MM.1S (cell line): ENCODE measurements at regions not wholly inside any gene's neighbourhood (a gene's known extent, or its start where the extent isn't known, plus 50 kb on each side); places are given as distances from the start of the nearest gene placed in this dataset.

ENCODE experiments used
- DNase-seq: peaks from one replicate; pipeline ENCODE4 v3.0.0-alpha.2; 2015
- H2AFZ ChIP-seq: fragments of 300-600 bp; sonication (generic); 2 replicates; pipeline ENCODE4 v1.6.0; 2016; ENCODE audit warnings: antibody characterized with exemption, low read length
- H3F3A ChIP-seq: fragments of 300-600 bp; sonication (generic); 2 replicates; pipeline ENCODE4 v1.6.1; 2016; ENCODE audit warnings: mild to moderate bottlenecking, antibody characterized with exemption, low read length, moderate library complexity, mixed read lengths; ENCODE audit not compliant: insufficient read depth
- H3K27ac ChIP-seq: fragments of 300-600 bp; sonication (generic); 2 replicates; pipeline ENCODE4 v1.5.1; 2016; ENCODE audit warnings: mild to moderate bottlenecking, low read length
- H3K27me3 ChIP-seq: fragments of 300-600 bp; sonication (generic); replicated peaks from 2 replicates; pipeline ENCODE4 v1.6.0; 2016; ENCODE audit warnings: low read length; ENCODE audit not compliant: insufficient read depth
- H3K36me3 ChIP-seq: fragments of 300-600 bp; sonication (generic); replicated peaks from 2 replicates; pipeline ENCODE4 v1.6.1; 2016; ENCODE audit warnings: mild to moderate bottlenecking, low read length, mixed read lengths; ENCODE audit not compliant: insufficient read depth
- H3K4me1 ChIP-seq: fragments of 300-600 bp; sonication (generic); 2 replicates; pipeline ENCODE4 v1.6.1; 2016; ENCODE audit warnings: low read length, mixed read lengths
- H3K4me2 ChIP-seq: fragments of 300-600 bp; sonication (generic); 2 replicates; pipeline ENCODE4 v1.6.0; 2016; ENCODE audit warnings: low read depth, low read length
- H3K4me3 ChIP-seq: fragments of 300-600 bp; sonication (generic); 2 replicates; pipeline ENCODE4 v1.5.1; 2016; ENCODE audit warnings: low read length, mixed read lengths
- H3K79me2 ChIP-seq: fragments of 300-600 bp; sonication (generic); 2 replicates; pipeline ENCODE4 v1.6.1; 2016; ENCODE audit warnings: mixed run types, low read length, mixed read lengths
- H3K9ac ChIP-seq: fragments of 300-600 bp; sonication (generic); 2 replicates; pipeline ENCODE4 v1.6.1; 2016; ENCODE audit warnings: low read length, mixed read lengths
- H3K9me2 ChIP-seq: fragments of 300-600 bp; sonication (generic); replicated peaks from 2 replicates; pipeline ENCODE4 v1.6.1; 2016; ENCODE audit warnings: mild to moderate bottlenecking, low read length, mixed read lengths; ENCODE audit not compliant: insufficient read depth
- H3K9me3 ChIP-seq: fragments of 300-600 bp; sonication (generic); replicated peaks from 2 replicates; pipeline ENCODE4 v1.6.1; 2016; ENCODE audit warnings: mild to moderate bottlenecking, low read length, mixed read lengths; ENCODE audit not compliant: insufficient read depth
- H4K20me1 ChIP-seq: fragments of 300-600 bp; sonication (generic); 2 replicates; pipeline ENCODE4 v1.6.1; 2016; ENCODE audit warnings: mild to moderate bottlenecking, low read length, moderate library complexity, mixed read lengths; ENCODE audit not compliant: insufficient read depth
- EZH2 ChIP-seq: fragments of 300-600 bp; sonication (generic); optimal IDR thresholded peaks from 2 replicates; pipeline ENCODE3; 2017; ENCODE audit warnings: low read depth, mild to moderate bottlenecking, antibody characterized with exemption, low read length, mixed read lengths
- EZH2phosphoT487 ChIP-seq: fragments of 300-600 bp; sonication (generic); IDR thresholded peaks from 2 replicates; pipeline ENCODE4 v1.6.1; 2018; ENCODE audit warnings: antibody characterized with exemption, low read length
- TF ChIP-seq, protein P1 (sequence below): fragments of 300-600 bp; sonication (generic); IDR thresholded peaks from 2 replicates; pipeline ENCODE4 v1.5.1; 2016; ENCODE audit warnings: antibody characterized with exemption, low read length, mixed read lengths

DNA sequence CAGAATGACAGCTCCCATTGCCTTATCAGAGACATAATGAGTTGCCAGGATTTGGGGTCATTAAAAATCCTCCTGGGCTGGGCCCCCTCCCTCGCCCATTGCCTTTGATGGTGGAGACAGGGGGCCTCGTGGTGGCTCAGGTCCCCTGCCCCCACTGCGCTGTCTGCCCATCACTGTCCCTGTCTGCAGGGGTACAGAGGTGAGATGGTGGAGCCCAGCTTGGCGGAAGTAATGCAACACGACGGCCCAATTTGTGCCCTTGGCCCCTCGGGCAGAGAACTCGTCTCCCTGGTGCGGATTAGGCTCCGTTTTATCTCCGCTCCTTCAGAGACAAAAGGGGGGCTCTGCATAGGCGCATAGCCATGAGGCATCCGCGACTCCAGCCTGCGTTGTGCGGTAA is 152.4 kb upstream of the UNC5B start:
- Histone ChIP-seq H4K20me1 (no peaks in the 10 kb centered on the region), H3K36me3 (no peaks in the 10 kb centered on the region), H2AFZ (no peak overlapping the region), H3K27me3 (peaks cover 19% of the 10 kb centered on the region), H3K4me2 (no peak overlapping the region), H3K9me2 (no peaks in the 10 kb centered on the region), H3K27ac (no peak overlapping the region), H3K79me2 (no peaks in the 10 kb centered on the region), H3K9ac (no peak overlapping the region), H3K4me1 (no peaks in the 10 kb centered on the region), H3F3A (no peaks in the 10 kb centered on the region), H3K9me3 (no peaks in the 10 kb centered on the region), H3K4me3 (no peak overlapping the region)
- DNase-seq = no peak
- TF ChIP-seq, protein P1, sequence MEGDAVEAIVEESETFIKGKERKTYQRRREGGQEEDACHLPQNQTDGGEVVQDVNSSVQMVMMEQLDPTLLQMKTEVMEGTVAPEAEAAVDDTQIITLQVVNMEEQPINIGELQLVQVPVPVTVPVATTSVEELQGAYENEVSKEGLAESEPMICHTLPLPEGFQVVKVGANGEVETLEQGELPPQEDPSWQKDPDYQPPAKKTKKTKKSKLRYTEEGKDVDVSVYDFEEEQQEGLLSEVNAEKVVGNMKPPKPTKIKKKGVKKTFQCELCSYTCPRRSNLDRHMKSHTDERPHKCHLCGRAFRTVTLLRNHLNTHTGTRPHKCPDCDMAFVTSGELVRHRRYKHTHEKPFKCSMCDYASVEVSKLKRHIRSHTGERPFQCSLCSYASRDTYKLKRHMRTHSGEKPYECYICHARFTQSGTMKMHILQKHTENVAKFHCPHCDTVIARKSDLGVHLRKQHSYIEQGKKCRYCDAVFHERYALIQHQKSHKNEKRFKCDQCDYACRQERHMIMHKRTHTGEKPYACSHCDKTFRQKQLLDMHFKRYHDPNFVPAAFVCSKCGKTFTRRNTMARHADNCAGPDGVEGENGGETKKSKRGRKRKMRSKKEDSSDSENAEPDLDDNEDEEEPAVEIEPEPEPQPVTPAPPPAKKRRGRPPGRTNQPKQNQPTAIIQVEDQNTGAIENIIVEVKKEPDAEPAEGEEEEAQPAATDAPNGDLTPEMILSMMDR = no peak
- no peak for TF ChIP-seq EZH2phosphoT487
- TF ChIP-seq EZH2 = no peak

DNA sequence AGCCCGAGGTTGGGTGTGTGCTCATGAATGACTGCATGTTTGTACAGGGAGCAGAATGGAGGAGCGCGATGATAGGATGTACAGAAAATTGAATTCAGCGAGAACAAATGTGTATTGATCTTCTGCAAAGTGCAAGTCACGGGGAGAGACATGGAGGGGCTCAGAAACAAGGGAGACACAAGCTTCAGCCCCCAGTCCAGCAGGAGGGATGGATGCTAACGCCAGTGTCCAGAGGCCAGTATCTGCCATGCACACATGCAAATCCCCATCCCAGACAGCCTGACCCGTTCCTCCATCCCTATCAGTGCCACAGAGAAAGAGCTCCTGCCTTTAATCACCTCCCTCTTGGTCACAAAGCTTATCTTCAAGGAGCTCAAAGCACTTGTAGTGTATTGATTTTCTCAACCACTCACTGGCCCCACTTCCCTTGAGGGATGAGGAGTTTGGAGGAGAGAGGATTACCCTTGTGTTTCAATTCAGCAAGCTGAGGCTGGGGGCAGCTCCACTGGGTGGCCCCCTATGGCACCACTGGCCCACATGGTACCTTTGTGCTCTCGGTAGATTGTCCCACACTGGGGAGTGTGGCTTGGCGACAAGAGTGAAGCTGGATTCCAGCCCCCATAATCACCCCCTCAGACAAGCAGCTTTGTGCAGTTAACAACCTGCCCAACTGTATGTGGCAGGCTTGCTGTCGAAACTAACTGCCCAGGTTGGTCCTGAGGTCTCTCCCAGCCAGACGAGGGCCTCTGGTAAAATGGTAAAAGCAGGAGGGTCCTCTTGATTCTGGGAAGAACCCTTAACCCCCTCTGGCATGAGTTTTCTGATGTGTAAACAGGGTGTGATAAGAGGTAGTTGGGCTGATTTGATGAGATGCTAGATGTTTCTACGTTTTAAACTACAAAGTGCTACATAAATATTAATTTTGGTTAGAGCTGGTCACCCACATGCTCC is 151.6 kb upstream of the UNC5B start:
- H3K79me2 ChIP-seq = no peaks in the 10 kb centered on the region
- no peaks in the 10 kb centered on the region for H4K20me1 ChIP-seq
- TF ChIP-seq EZH2phosphoT487 = no peak
- TF ChIP-seq, protein P1 = no peak
- H3K9ac ChIP-seq = no peak overlapping the region
- H3K4me1 ChIP-seq = no peaks in the 10 kb centered on the region
- H3K27ac ChIP-seq = no peak overlapping the region
- H3F3A ChIP-seq = no peaks in the 10 kb centered on the region
- H3K36me3 ChIP-seq = no peaks in the 10 kb centered on the region
- DNase-seq = no peak
- no peak overlapping the region for H2AFZ ChIP-seq
- H3K9me2 ChIP-seq = no peaks in the 10 kb centered on the region
- no peak overlapping the region for H3K4me3 ChIP-seq
- H3K9me3 ChIP-seq = no peaks in the 10 kb centered on the region
- H3K4me2 ChIP-seq = no peak overlapping the region
- peaks cover 15% of the 10 kb centered on the region for H3K27me3 ChIP-seq

DNA sequence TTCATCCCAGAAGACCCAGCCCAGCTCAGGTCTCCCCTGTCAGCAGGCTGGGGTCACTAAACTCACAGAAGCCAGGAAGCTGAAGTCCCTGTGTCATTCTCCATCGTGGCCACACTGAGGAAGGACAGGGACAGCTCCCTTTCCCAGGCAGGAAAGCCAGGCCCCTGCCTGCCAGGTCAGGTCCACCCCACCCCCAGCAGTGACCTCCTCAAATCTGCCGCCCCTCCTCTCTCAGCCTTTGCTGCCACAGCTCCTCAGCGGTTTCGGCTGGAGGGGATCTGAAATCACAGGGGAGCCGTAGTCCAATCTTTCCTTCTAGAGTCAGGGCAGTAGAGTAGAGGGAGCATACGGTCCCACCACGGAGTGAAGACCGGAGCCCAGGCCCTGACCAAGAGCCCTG is 150.9 kb upstream of the UNC5B start:
- TF ChIP-seq, protein P1 = no peak
- no peak for TF ChIP-seq EZH2
- no peak for TF ChIP-seq EZH2phosphoT487
- Histone ChIP-seq H3K9me3 (no peaks in the 10 kb centered on the region), H3K4me3 (no peak overlapping the region), H3K27ac (no peak overlapping the region), H3K4me2 (no peak overlapping the region), H3K79me2 (no peaks in the 10 kb centered on the region), H2AFZ (no peak overlapping the region), H3K27me3 (peaks cover 15% of the 10 kb centered on the region), H3K4me1 (no peaks in the 10 kb centered on the region), H3K9me2 (no peaks in the 10 kb centered on the region), H3K36me3 (no peaks in the 10 kb centered on the region), H3K9ac (no peak overlapping the region), H4K20me1 (no peaks in the 10 kb centered on the region), H3F3A (no peaks in the 10 kb centered on the region)
- DNase-seq = no peak
